K562 (cell line): ENCODE measurements at regions not wholly inside any gene's neighbourhood (a gene's known extent, or its start where the extent isn't known, plus 50 kb on each side); places are given as distances from the start of the nearest gene placed in this dataset.

ENCODE experiments used
- ATAC-seq: fragments of 200-7000 bp; cut with Tn5 transposase; 3 replicates; pipeline ENCODE4 v1.9.1; 2020; ENCODE audit warnings: moderate library complexity
- BruUV-seq: library from RNA; stranded (reverse); fragments of 400-500 nt; replicated peaks from 2 replicates; lab custom pipeline; 2021; lab: Mats Ljungman, UMichigan
- CTCF ChIA-PET: fragments of 300-600 bp; formaldehyde crosslinking; extraction: SDS; loops from one replicate; lab custom pipeline; 2021; ENCODE audit warnings: low intra/inter-chr PET ratio; lab: Yijun Ruan, JAX
- POLR2A ChIA-PET: fragments of 300-600, 350-650 bp; sonication (Branson Sonifier 250); formaldehyde crosslinking; extraction: SDS; loops from one replicate; lab custom pipeline; 2021; ENCODE audit warnings: antibody characterized with exemption, inconsistent platforms; lab: Yijun Ruan, JAX
- DNase-seq, 4 experiments: peaks; one replicate each; pipeline versions ENCODE4 v3.0.0 to v3.0.0-alpha.2; 2011 to 2018; ENCODE audit warnings: low spot score in 3 of 4, mixed read lengths in 3 of 4; ENCODE audit errors: extremely low read depth in 1 of 4
- FAIRE-seq: peaks from 2 replicates; lab custom pipeline; 2011; peaks lifted over from hg19 to GRCh38; lab: Jason Lieb, UNC
- H2AFZ ChIP-seq: 2 replicates; pipeline ENCODE4 v1.6.0; 2011; ENCODE audit warnings: low read depth, low read length, control low read depth, inconsistent platforms
- H3K27ac ChIP-seq: fragments of 200-600 bp; 3 replicates; pipeline ENCODE4 v1.8.0; 2011; ENCODE audit warnings: low read depth, mild to moderate bottlenecking, control low read depth, inconsistent platforms, low read length, moderate library complexity, mixed read lengths; ENCODE audit errors: extremely low read depth
- H3K27me3 ChIP-seq, 2 experiments: fragments of 300-600 bp in 1 of 2; 2 replicates in 1 of 2; 3 replicates in 1 of 2; pipeline versions ENCODE4 v1.6.0 to v1.8.0; 2011; ENCODE audit warnings: inconsistent platforms in 2 of 2, low read length in 2 of 2, mild to moderate bottlenecking in 1 of 2, mixed read lengths in 1 of 2, moderate library complexity in 1 of 2; ENCODE audit not compliant: control insufficient read depth in 2 of 2, insufficient read depth in 2 of 2
- H3K36me3 ChIP-seq: fragments of 300-600 bp; 3 replicates; pipeline ENCODE4 v1.8.0; 2011; ENCODE audit warnings: mild to moderate bottlenecking, low read length, inconsistent platforms; ENCODE audit not compliant: control insufficient read depth, insufficient read depth
- H3K4me1 ChIP-seq, 2 experiments: fragments of 200-600 bp in 1 of 2; replicated peaks in 1 of 2; 2 replicates in 1 of 2; 3 replicates in 1 of 2; pipeline versions ENCODE4 v1.5.1 to v1.8.0; 2011; ENCODE audit warnings: inconsistent platforms in 2 of 2, low read length in 2 of 2, mild to moderate bottlenecking in 1 of 2, mixed read lengths in 1 of 2, moderate library complexity in 1 of 2; ENCODE audit not compliant: control insufficient read depth in 2 of 2, insufficient read depth in 2 of 2
- H3K4me2 ChIP-seq: 2 replicates; pipeline ENCODE4 v1.6.1; 2011; ENCODE audit warnings: low read length, control low read depth, inconsistent platforms, mixed read lengths; ENCODE audit not compliant: insufficient read depth
- H3K4me3 ChIP-seq: fragments of 200-600 bp; sonication (generic), shearing (Covaris generic); 2 replicates; pipeline ENCODE4 v1.5.1; 2016; ENCODE audit warnings: control low read depth, inconsistent platforms
- H3K79me2 ChIP-seq: fragments of 200-600 bp; 3 replicates; pipeline ENCODE4 v1.8.0; 2011; ENCODE audit warnings: low read length, inconsistent platforms; ENCODE audit not compliant: control insufficient read depth, insufficient read depth
- H3K9ac ChIP-seq, 2 experiments: 2 replicates each; pipeline versions ENCODE4 v1.6.0 to v1.6.1; 2011; ENCODE audit warnings: low read depth in 2 of 2, low read length in 2 of 2, control low read depth in 1 of 2, inconsistent platforms in 1 of 2, mild to moderate bottlenecking in 1 of 2, mixed read lengths in 1 of 2; ENCODE audit not compliant: insufficient read depth in 1 of 2
- H3K9me1 ChIP-seq: one replicate; pipeline ENCODE4 v1.6.0; 2011; ENCODE audit warnings: inconsistent platforms, mild to moderate bottlenecking, low read length, moderate library complexity; ENCODE audit not compliant: control insufficient read depth, insufficient read depth
- H3K9me3 ChIP-seq: replicated peaks from 2 replicates; pipeline ENCODE4 v1.5.1; 2011; ENCODE audit warnings: low read depth, low read length, inconsistent platforms; ENCODE audit not compliant: control insufficient read depth, insufficient read depth
- H4K20me1 ChIP-seq: replicated peaks from 2 replicates; pipeline ENCODE4 v1.6.1; 2011; ENCODE audit warnings: low read length, inconsistent platforms, mixed read lengths; ENCODE audit not compliant: control insufficient read depth, insufficient read depth
- ATF7 ChIP-seq: fragments of 450-650 bp; IDR thresholded peaks from 2 replicates; pipeline ENCODE4 v1.7.1; 2014; ENCODE audit warnings: mild to moderate bottlenecking, moderate library complexity
- C11orf30 ChIP-seq: fragments of 450-650 bp; IDR thresholded peaks from 2 replicates; pipeline ENCODE4 v1.6.1; 2016; ENCODE audit warnings: low read depth, mild to moderate bottlenecking
- ERF ChIP-seq: fragments of 450-650 bp; formaldehyde crosslinking; IDR thresholded peaks from 2 replicates; pipeline ENCODE4 v1.4.0; 2020; ENCODE audit warnings: mild to moderate bottlenecking, mixed read lengths
- FOSL1 ChIP-seq: fragments of 200-800 bp; sonication (Bioruptor generic); conservative IDR thresholded peaks from 2 replicates; pipeline ENCODE4 v1.6.1; 2016; ENCODE audit warnings: missing genetic modification characterization, missing compliant biosample characterization
- NFIX ChIP-seq: fragments of 250-450 bp; sonication (Bioruptor Pico); IDR thresholded peaks from 2 replicates; pipeline ENCODE4 v1.4.0; 2020; ENCODE audit warnings: low read depth, mild to moderate bottlenecking, moderate library complexity
- STAT5B ChIP-seq: fragments of 250-450 bp; sonication (Bioruptor Pico); IDR thresholded peaks from 2 replicates; pipeline ENCODE4 v1.8.0; 2021; ENCODE audit warnings: mild to moderate bottlenecking, inconsistent platforms
- TSC22D4 ChIP-seq: fragments of 450-650 bp; IDR thresholded peaks from 2 replicates; pipeline ENCODE4 v1.6.1; 2016; ENCODE audit warnings: missing genetic modification characterization, missing biosample characterization, control low read depth
- ZNF175 ChIP-seq: fragments of 200-800 bp; sonication (Bioruptor generic); IDR thresholded peaks from 2 replicates; pipeline ENCODE4 v1.6.1; 2016; ENCODE audit warnings: low read depth, mild to moderate bottlenecking, missing genetic modification characterization, missing compliant biosample characterization
- ZNF316 ChIP-seq: fragments of 450-650 bp; IDR thresholded peaks from 2 replicates; pipeline ENCODE4 v1.6.1; 2016
- WGBS: fragments of 100-300 bp; shearing (Covaris generic); methylation state at CpG from one replicate; pipeline ENCODE4 v1.1.6; 2016; ENCODE audit warnings: low coverage, mixed read lengths; ENCODE audit not compliant: insufficient coverage; ENCODE audit errors: missing lambda C conversion rate; 5-methylcytosine and 5-hydroxymethylcytosine counted together
- in situ Hi-C: fragments of 300-500 bp; cut with MboI; formaldehyde crosslinking; loops from 4 replicates; pipeline ENCODE4 v1.15.0; 2018; ENCODE audit warnings: inconsistent platforms, mixed read lengths
- intact Hi-C: fragments of 100-400 bp; cut with micrococcal nuclease; formaldehyde crosslinking; loops from 2 replicates; pipeline ENCODE4 v1.14.2; 2022
- TF ChIP-seq, protein P1 (sequence below): fragments of 150-350 bp; conservative IDR thresholded peaks from 2 replicates; pipeline ENCODE4 v1.6.1; 2014; ENCODE audit warnings: low read length
- TF ChIP-seq, protein P2 (sequence below), 2 experiments: fragments of 150-350 bp in 1 of 2; IDR thresholded peaks; 2 replicates each; pipeline ENCODE4 v1.6.1; 2012 to 2016; ENCODE audit warnings: low read depth in 2 of 2, low read length in 2 of 2, mild to moderate bottlenecking in 1 of 2, moderate library complexity in 1 of 2

GRCh38 chr21:25243808-25244207 lies 363.5 kb downstream of the MRPL39 start (continued):
- TF ChIP-seq FOSL1 (tag): no peak
- TF ChIP-seq, protein P1, sequence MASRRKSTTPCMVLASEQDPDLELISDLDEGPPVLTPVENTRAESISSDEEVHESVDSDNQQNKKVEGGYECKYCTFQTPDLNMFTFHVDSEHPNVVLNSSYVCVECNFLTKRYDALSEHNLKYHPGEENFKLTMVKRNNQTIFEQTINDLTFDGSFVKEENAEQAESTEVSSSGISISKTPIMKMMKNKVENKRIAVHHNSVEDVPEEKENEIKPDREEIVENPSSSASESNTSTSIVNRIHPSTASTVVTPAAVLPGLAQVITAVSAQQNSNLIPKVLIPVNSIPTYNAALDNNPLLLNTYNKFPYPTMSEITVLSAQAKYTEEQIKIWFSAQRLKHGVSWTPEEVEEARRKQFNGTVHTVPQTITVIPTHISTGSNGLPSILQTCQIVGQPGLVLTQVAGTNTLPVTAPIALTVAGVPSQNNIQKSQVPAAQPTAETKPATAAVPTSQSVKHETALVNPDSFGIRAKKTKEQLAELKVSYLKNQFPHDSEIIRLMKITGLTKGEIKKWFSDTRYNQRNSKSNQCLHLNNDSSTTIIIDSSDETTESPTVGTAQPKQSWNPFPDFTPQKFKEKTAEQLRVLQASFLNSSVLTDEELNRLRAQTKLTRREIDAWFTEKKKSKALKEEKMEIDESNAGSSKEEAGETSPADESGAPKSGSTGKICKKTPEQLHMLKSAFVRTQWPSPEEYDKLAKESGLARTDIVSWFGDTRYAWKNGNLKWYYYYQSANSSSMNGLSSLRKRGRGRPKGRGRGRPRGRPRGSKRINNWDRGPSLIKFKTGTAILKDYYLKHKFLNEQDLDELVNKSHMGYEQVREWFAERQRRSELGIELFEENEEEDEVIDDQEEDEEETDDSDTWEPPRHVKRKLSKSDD: no peak
- no peak for TF ChIP-seq TSC22D4
- TF ChIP-seq ATF7: no peak

GRCh38 chr21:25240974-25241373 lies 366.3 kb downstream of the MRPL39 start:
- Histone ChIP-seq H3K27me3 (no peaks in the 10 kb centered on the region), H3K4me3 (no peak overlapping the region), H3K9me3 (no peaks in the 10 kb centered on the region; the same call in 1 of the 2 replicates), H3K9me1 (no peaks in the 10 kb centered on the region)
- CTCF ChIA-PET: no interaction called here
- FAIRE-seq: no peak
- POLR2A ChIA-PET: no interaction called here
- TF ChIP-seq ZNF175 (CRISPR knock-in tag) (no peak), C11orf30 (0 out of 2 replicates have a peak, but pooled peaks have one; percentile 28), ZNF316 (0 out of 2 replicates have a peak, but pooled peaks have one; percentile 56), STAT5B (CRISPR knock-in tag) (no peak), ERF (no peak), NFIX (CRISPR knock-in tag) (no peak)
- TF ChIP-seq, protein P2, sequence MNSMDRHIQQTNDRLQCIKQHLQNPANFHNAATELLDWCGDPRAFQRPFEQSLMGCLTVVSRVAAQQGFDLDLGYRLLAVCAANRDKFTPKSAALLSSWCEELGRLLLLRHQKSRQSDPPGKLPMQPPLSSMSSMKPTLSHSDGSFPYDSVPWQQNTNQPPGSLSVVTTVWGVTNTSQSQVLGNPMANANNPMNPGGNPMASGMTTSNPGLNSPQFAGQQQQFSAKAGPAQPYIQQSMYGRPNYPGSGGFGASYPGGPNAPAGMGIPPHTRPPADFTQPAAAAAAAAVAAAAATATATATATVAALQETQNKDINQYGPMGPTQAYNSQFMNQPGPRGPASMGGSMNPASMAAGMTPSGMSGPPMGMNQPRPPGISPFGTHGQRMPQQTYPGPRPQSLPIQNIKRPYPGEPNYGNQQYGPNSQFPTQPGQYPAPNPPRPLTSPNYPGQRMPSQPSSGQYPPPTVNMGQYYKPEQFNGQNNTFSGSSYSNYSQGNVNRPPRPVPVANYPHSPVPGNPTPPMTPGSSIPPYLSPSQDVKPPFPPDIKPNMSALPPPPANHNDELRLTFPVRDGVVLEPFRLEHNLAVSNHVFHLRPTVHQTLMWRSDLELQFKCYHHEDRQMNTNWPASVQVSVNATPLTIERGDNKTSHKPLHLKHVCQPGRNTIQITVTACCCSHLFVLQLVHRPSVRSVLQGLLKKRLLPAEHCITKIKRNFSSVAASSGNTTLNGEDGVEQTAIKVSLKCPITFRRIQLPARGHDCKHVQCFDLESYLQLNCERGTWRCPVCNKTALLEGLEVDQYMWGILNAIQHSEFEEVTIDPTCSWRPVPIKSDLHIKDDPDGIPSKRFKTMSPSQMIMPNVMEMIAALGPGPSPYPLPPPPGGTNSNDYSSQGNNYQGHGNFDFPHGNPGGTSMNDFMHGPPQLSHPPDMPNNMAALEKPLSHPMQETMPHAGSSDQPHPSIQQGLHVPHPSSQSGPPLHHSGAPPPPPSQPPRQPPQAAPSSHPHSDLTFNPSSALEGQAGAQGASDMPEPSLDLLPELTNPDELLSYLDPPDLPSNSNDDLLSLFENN (IDR thresholded peaks at IDR 0.05; ENCODE audit: low read depth in 2 of 2, low read length in 2 of 2): no peak
- TF ChIP-seq, all 486 proteins: peak for 2
- no TSS peak for BruUV-seq
- H3K4me2 ChIP-seq: no peak overlapping the region
- in situ Hi-C loops (no loop called here), intact Hi-C loops (no loop called here)
- no peak overlapping the region for H2AFZ ChIP-seq
- WGBS: 0% methylated on average over 1 of the region's 1 CpG
- no peak for DNase-seq
- H3K9ac ChIP-seq: no peak overlapping the region
- no peak overlapping the region for H3K27ac ChIP-seq
- ATAC-seq: no peak
- no peaks in the 10 kb centered on the region for H3K4me1 ChIP-seq
- H3K79me2 ChIP-seq: no peaks in the 10 kb centered on the region
- no peaks in the 10 kb centered on the region for H3K36me3 ChIP-seq
- no peaks in the 10 kb centered on the region for H4K20me1 ChIP-seq
